HG03175 (cell line): ENCODE measurements at regions not wholly inside any gene's neighbourhood (a gene's known extent, or its start where the extent isn't known, plus 50 kb on each side); places are given as distances from the start of the nearest gene placed in this dataset.

Experiments used
- ATAC-seq: cut with Tn5 transposase; IDR thresholded peaks from one replicate; pipeline ENCODE4 v1.9.1; 2021; ENCODE audit warnings: mild to moderate bottlenecking, moderate library complexity; ENCODE audit not compliant: unreplicated experiment

GRCh38 chr13:75061909-75062308 lies 420.1 kb downstream of the TBC1D4 start:
- ATAC-seq, result no peak

- no peak for ATAC-seq
These were observed 426.7 kb downstream of the TBC1D4 start for GRCh38 chr13:75055296-75055695.

- ATAC-seq, result no peak
These were observed 429.4 kb downstream of the TBC1D4 start for GRCh38 chr13:75052616-75053015.

- ATAC-seq, result no peak
These were observed 431.4 kb downstream of the TBC1D4 start for GRCh38 chr13:75050419-75051046.

GRCh38 chr13:75049735-75050335 lies 432.1 kb downstream of the TBC1D4 start:
- ATAC-seq, result no peak

GRCh38 chr13:75042807-75043206 lies 439.2 kb downstream of the TBC1D4 start:
- ATAC-seq, result no peak

- no peak for ATAC-seq
These were observed 443.4 kb downstream of the TBC1D4 start for GRCh38 chr13:75038393-75039113.

- no peak for ATAC-seq
These were observed 456.0 kb downstream of the TBC1D4 start for GRCh38 chr13:75025956-75026355.

GRCh38 chr13:75024602-75025001 lies 457.4 kb downstream of the TBC1D4 start:
- ATAC-seq, result no peak

- ATAC-seq, result no peak
These were observed 458.4 kb downstream of the TBC1D4 start for GRCh38 chr13:75023609-75024008.

- no peak for ATAC-seq
These were observed 460.8 kb downstream of the TBC1D4 start for GRCh38 chr13:75021151-75021550.

GRCh38 chr13:75016225-75016624 lies 465.7 kb downstream of the TBC1D4 start:
- ATAC-seq, result no peak

- no peak for ATAC-seq
These were observed 468.2 kb downstream of the TBC1D4 start for GRCh38 chr13:75013818-75014217.

GRCh38 chr13:75010941-75011340 lies 471.0 kb downstream of the TBC1D4 start:
- ATAC-seq, result no peak

GRCh38 chr13:75008926-75009325 lies 473.0 kb downstream of the TBC1D4 start:
- ATAC-seq, result no peak

- no peak for ATAC-seq
These were observed 491.0 kb downstream of the TBC1D4 start for GRCh38 chr13:74990992-74991391.

GRCh38 chr13:74987124-74987690 lies 494.8 kb downstream of the TBC1D4 start:
- no peak for ATAC-seq

GRCh38 chr13:74986609-74987008 lies 495.4 kb downstream of the TBC1D4 start:
- no peak for ATAC-seq

GRCh38 chr13:74979703-74980102 lies 502.3 kb downstream of the TBC1D4 start:
- no peak for ATAC-seq

GRCh38 chr13:74978591-74978990 lies 503.4 kb downstream of the TBC1D4 start:
- ATAC-seq, result no peak

GRCh38 chr13:74977498-74977897 lies 504.5 kb downstream of the TBC1D4 start:
- ATAC-seq, result no peak

- ATAC-seq, result no peak
These were observed 506.9 kb downstream of the TBC1D4 start for GRCh38 chr13:74975111-74975510.
